Neural cell (in vitro differentiated cells): ENCODE measurements at regions not wholly inside any gene's neighbourhood (a gene's known extent, or its start where the extent isn't known, plus 50 kb on each side); places are given as distances from the start of the nearest gene placed in this dataset.

ENCODE experiments used
- H2AFZ ChIP-seq: fragments of 200-600, 300-800 bp; sonication (generic), shearing (Covaris generic); 2 replicates; pipeline ENCODE4 v1.6.0; 2014; ENCODE audit warnings: low read depth, mild to moderate bottlenecking, antibody characterized with exemption, low read length, moderate library complexity
- H3F3A ChIP-seq: fragments of 200-600 bp; shearing (Covaris generic); 2 replicates; pipeline ENCODE4 v1.6.1; 2016; ENCODE audit warnings: mild to moderate bottlenecking, moderate library complexity, mixed read lengths, antibody characterized with exemption, low read length; ENCODE audit not compliant: insufficient read depth, poor library complexity, severe bottlenecking
- H3K27ac ChIP-seq: fragments of 200-600, 300-800 bp; sonication (generic), shearing (Covaris generic); 2 replicates; pipeline ENCODE4 v1.5.1; 2014; ENCODE audit warnings: mild to moderate bottlenecking, low read length, moderate library complexity
- H3K27me3 ChIP-seq: fragments of 300-800, 200-600 bp; sonication (generic), shearing (Covaris generic); 2 replicates; pipeline ENCODE4 v1.6.0; 2014; ENCODE audit warnings: mild to moderate bottlenecking, low read depth, low read length, moderate library complexity; ENCODE audit not compliant: insufficient read depth
- H3K36me3 ChIP-seq: fragments of 300-800, 200-600 bp; sonication (generic), shearing (Covaris generic); 2 replicates; pipeline ENCODE4 v1.5.1; 2014; ENCODE audit warnings: mild to moderate bottlenecking, antibody characterized with exemption, low read length, moderate library complexity; ENCODE audit not compliant: insufficient read depth
- H3K4me2 ChIP-seq: fragments of 300-800, 200-600 bp; sonication (generic), shearing (Covaris generic); 2 replicates; pipeline ENCODE4 v1.6.0; 2014; ENCODE audit warnings: mild to moderate bottlenecking, low read length
- H3K4me3 ChIP-seq: fragments of 300-800, 200-600 bp; sonication (generic), shearing (Covaris generic); 2 replicates; pipeline ENCODE4 v1.5.1; 2014; ENCODE audit warnings: mild to moderate bottlenecking, low read length, moderate library complexity
- H3K79me2 ChIP-seq: fragments of 200-600 bp; shearing (Covaris generic); replicated peaks from 2 replicates; pipeline ENCODE4 v1.6.0; 2014; ENCODE audit warnings: mild to moderate bottlenecking, low read length, moderate library complexity; ENCODE audit not compliant: insufficient read depth
- H3K9ac ChIP-seq: fragments of 300-800, 200-600 bp; sonication (generic), shearing (Covaris generic); 2 replicates; pipeline ENCODE4 v1.6.1; 2016; ENCODE audit warnings: mild to moderate bottlenecking, low read length, mixed read lengths
- H3K9me2 ChIP-seq: fragments of 200-600 bp; shearing (Covaris generic); 2 replicates; pipeline ENCODE4 v1.6.1; 2016; ENCODE audit warnings: mild to moderate bottlenecking, low read length, mixed read lengths; ENCODE audit not compliant: insufficient read depth
- H3K9me3 ChIP-seq: fragments of 200-600, 300-800 bp; sonication (generic), shearing (Covaris generic); 2 replicates; pipeline ENCODE4 v1.6.1; 2016; ENCODE audit warnings: mild to moderate bottlenecking, mixed run types, low read length, moderate library complexity, mixed read lengths
- H4K20me1 ChIP-seq: fragments of 200-600 bp; shearing (Covaris generic); 2 replicates; pipeline ENCODE4 v1.6.1; 2016; ENCODE audit warnings: mild to moderate bottlenecking, mixed run types; ENCODE audit not compliant: insufficient read depth
- EP300 ChIP-seq: fragments of 450-650 bp; conservative IDR thresholded peaks from 2 replicates; pipeline ENCODE4 v1.6.1; 2014; ENCODE audit warnings: antibody characterized with exemption, mild to moderate bottlenecking, moderate library complexity; ENCODE audit not compliant: poor library complexity, severe bottlenecking
- EZH2 ChIP-seq: fragments of 200-600, 300-800 bp; shearing (Covaris generic), sonication (generic); IDR thresholded peaks from 2 replicates; pipeline ENCODE4 v1.6.1; 2014; ENCODE audit warnings: antibody characterized with exemption, low read length, borderline replicate concordance, mild to moderate bottlenecking; ENCODE audit not compliant: insufficient read depth, poor library complexity, severe bottlenecking
- MXI1 ChIP-seq: fragments of 450-650 bp; conservative IDR thresholded peaks from 2 replicates; pipeline ENCODE4 v1.6.1; 2014; ENCODE audit warnings: antibody characterized with exemption, mild to moderate bottlenecking; ENCODE audit not compliant: poor library complexity, severe bottlenecking
- POLR2AphosphoS5 ChIP-seq: IDR thresholded peaks from 2 replicates; pipeline ENCODE4 v1.6.1; 2012
- RAD21 ChIP-seq: fragments of 450-650 bp; conservative IDR thresholded peaks from 2 replicates; pipeline ENCODE4 v1.6.1; 2014; ENCODE audit warnings: antibody characterized with exemption, mild to moderate bottlenecking, moderate library complexity
- SMC3 ChIP-seq: fragments of 450-650 bp; conservative IDR thresholded peaks from 2 replicates; pipeline ENCODE4 v1.6.1; 2014; ENCODE audit warnings: antibody characterized with exemption, mild to moderate bottlenecking, moderate library complexity; ENCODE audit not compliant: poor library complexity
- TAF1 ChIP-seq: IDR thresholded peaks from 2 replicates; pipeline ENCODE4 v1.6.1; 2012; ENCODE audit warnings: low read depth
- TF ChIP-seq, protein P1 (sequence below): fragments of 450-650 bp; IDR thresholded peaks from 2 replicates; pipeline ENCODE4 v1.5.1; 2014; ENCODE audit warnings: antibody characterized with exemption, mild to moderate bottlenecking, moderate library complexity; ENCODE audit not compliant: poor library complexity, severe bottlenecking
- TF ChIP-seq, protein P2 (sequence below): IDR thresholded peaks from 2 replicates; pipeline ENCODE4 v1.6.1; 2012; ENCODE audit warnings: borderline replicate concordance

DNA sequence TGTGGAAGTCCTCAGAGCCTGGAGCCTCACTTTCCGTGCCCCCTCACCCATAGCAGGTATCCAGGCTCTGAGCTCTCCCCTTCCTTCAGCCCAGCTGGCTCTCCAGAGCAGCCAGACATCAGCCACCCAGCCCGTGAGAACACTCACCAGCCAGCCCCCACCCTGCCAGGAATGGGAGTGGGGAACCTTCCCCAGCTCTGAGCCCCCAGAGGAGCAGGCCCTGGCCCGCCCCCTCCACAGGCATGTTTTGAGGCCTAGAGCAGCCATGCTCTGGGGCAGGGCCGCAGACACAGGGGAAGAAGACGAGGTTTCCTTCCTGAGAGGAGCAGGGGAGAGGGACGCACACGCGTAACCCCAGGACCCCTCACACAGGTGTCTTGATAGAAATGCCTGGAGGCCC is 70.0 kb upstream of the COL13A1 start:
- no peak overlapping the region for H3K9ac ChIP-seq
- no peaks in the 10 kb centered on the region for H3K27me3 ChIP-seq
- H4K20me1 ChIP-seq: no peaks in the 10 kb centered on the region
- H3K9me2 ChIP-seq: no peaks in the 10 kb centered on the region
- no peak overlapping the region for H3K27ac ChIP-seq
- no peak for TF ChIP-seq RAD21
- no peak for TF ChIP-seq MXI1
- TF ChIP-seq POLR2AphosphoS5: no peak
- no peak for TF ChIP-seq TAF1
- no peak for TF ChIP-seq SMC3
- TF ChIP-seq EP300: no peak
- TF ChIP-seq, protein P1, sequence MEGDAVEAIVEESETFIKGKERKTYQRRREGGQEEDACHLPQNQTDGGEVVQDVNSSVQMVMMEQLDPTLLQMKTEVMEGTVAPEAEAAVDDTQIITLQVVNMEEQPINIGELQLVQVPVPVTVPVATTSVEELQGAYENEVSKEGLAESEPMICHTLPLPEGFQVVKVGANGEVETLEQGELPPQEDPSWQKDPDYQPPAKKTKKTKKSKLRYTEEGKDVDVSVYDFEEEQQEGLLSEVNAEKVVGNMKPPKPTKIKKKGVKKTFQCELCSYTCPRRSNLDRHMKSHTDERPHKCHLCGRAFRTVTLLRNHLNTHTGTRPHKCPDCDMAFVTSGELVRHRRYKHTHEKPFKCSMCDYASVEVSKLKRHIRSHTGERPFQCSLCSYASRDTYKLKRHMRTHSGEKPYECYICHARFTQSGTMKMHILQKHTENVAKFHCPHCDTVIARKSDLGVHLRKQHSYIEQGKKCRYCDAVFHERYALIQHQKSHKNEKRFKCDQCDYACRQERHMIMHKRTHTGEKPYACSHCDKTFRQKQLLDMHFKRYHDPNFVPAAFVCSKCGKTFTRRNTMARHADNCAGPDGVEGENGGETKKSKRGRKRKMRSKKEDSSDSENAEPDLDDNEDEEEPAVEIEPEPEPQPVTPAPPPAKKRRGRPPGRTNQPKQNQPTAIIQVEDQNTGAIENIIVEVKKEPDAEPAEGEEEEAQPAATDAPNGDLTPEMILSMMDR: no peak
- TF ChIP-seq EZH2: no peak
- TF ChIP-seq, protein P2, sequence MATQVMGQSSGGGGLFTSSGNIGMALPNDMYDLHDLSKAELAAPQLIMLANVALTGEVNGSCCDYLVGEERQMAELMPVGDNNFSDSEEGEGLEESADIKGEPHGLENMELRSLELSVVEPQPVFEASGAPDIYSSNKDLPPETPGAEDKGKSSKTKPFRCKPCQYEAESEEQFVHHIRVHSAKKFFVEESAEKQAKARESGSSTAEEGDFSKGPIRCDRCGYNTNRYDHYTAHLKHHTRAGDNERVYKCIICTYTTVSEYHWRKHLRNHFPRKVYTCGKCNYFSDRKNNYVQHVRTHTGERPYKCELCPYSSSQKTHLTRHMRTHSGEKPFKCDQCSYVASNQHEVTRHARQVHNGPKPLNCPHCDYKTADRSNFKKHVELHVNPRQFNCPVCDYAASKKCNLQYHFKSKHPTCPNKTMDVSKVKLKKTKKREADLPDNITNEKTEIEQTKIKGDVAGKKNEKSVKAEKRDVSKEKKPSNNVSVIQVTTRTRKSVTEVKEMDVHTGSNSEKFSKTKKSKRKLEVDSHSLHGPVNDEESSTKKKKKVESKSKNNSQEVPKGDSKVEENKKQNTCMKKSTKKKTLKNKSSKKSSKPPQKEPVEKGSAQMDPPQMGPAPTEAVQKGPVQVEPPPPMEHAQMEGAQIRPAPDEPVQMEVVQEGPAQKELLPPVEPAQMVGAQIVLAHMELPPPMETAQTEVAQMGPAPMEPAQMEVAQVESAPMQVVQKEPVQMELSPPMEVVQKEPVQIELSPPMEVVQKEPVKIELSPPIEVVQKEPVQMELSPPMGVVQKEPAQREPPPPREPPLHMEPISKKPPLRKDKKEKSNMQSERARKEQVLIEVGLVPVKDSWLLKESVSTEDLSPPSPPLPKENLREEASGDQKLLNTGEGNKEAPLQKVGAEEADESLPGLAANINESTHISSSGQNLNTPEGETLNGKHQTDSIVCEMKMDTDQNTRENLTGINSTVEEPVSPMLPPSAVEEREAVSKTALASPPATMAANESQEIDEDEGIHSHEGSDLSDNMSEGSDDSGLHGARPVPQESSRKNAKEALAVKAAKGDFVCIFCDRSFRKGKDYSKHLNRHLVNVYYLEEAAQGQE: no peak
- H3K79me2 ChIP-seq: no peaks in the 10 kb centered on the region
- H2AFZ ChIP-seq: no peak overlapping the region
- no peak overlapping the region for H3K4me3 ChIP-seq
- H3F3A ChIP-seq: no peaks in the 10 kb centered on the region
- no peaks in the 10 kb centered on the region for H3K36me3 ChIP-seq
- H3K9me3 ChIP-seq: no peaks in the 10 kb centered on the region
- no peak overlapping the region for H3K4me2 ChIP-seq

DNA sequence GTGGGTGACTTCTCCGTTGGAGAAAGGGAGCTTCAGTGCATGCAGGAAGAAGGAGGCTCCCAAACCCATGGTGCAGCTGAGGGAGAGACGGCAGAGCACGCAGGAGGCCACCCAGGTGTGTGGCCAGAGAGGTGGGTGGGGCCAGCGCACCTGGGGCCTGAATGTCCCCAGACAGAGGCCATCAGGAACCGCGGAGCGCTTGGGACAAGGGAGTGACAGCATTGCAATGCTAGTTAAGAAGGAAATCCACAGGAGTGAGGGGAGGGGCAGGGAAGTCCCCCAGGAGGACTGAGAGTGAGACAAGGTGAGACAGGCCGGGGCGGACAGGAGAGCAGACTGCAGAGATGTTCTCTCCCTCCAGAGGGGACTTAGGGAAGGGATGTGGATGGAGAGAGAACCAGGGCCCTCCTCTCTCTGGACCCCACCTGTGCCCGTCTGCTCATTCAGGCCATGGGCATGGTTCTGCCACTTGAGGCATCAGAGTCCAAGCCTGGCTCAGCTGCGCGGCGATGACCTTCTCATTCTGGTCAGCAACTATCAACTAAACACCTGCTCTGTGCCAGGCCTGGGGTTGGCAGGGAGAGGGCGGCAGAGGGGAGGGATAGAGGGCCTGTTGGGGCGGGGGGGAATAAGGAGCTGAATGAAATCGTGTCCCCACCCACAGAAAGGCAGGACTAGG is 69.4 kb upstream of the COL13A1 start:
- no peaks in the 10 kb centered on the region for H4K20me1 ChIP-seq
- H2AFZ ChIP-seq: no peak overlapping the region
- no peaks in the 10 kb centered on the region for H3F3A ChIP-seq
- H3K4me2 ChIP-seq: no peak overlapping the region
- no peaks in the 10 kb centered on the region for H3K27me3 ChIP-seq
- H3K9me3 ChIP-seq: no peaks in the 10 kb centered on the region
- H3K36me3 ChIP-seq: no peaks in the 10 kb centered on the region
- H3K9ac ChIP-seq: no peak overlapping the region
- no peaks in the 10 kb centered on the region for H3K79me2 ChIP-seq
- no peak overlapping the region for H3K27ac ChIP-seq
- TF ChIP-seq, protein P2: no peak
- TF ChIP-seq SMC3 (no peak), RAD21 (no peak), TAF1 (no peak), EP300 (no peak)
- no peaks in the 10 kb centered on the region for H3K9me2 ChIP-seq
- H3K4me3 ChIP-seq: no peak overlapping the region
